Activated T-cell treated with anti-CD3 and anti-CD28 coated beads for 4 hours (primary cell): ENCODE measurements at regions not wholly inside any gene's neighbourhood (a gene's known extent, or its start where the extent isn't known, plus 50 kb on each side); places are given as distances from the start of the nearest gene placed in this dataset.

Source experiments
- DNase-seq: peaks from one replicate; pipeline ENCODE4 v3.0.0-alpha.2; 2020

DNA sequence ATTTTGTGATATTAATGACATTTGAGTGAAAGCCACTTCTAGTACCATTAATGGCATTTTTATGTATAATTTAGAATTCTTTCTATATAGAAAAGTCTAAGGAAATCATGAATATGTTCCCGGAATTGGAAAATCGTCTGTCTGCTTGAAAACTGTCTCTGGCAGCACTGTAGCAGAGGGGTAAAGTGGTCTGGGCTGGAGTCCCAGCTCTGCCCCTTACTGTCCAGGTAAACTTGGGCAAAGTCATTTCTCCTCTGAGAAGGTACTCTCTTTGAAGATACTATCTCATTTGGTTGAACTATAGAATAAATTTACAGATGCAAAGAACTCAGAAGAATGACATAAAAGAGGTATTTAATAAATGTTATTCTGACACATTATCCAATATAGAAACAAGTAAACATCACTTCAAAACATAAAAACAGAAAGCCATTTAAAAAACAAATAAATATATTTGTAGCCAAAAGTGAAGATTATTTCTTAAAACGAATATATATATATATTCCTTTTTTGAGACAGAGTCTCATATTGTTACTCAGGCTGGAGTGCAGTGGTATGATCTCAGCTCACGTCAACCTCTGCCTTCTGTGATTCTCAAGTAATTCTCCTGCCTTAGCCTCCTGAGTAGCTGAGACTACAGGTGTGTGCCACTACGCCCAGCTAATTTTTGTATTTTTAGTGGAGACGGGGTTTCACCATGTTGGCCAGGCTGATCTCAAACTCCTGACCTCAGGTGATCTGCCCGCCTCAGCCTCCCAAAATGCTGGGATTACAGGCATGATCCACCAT lies 149.8 kb upstream of the ITGA4 start:
- no peak for DNase-seq

GRCh38 chr2:181308766-181309515 lies 148.2 kb upstream of the ITGA4 start:
- no peak for DNase-seq

GRCh38 chr2:181309586-181309985 lies 147.6 kb upstream of the ITGA4 start:
- no peak for DNase-seq

GRCh38 chr2:181310967-181311366 lies 146.2 kb upstream of the ITGA4 start:
- DNase-seq, result no peak

GRCh38 chr2:181311837-181312236 lies 145.3 kb upstream of the ITGA4 start:
- DNase-seq, result no peak

- DNase-seq, result no peak
Measured at GRCh38 chr2:181312515-181312927, 144.7 kb upstream of the ITGA4 start.

GRCh38 chr2:181313845-181314244 lies 143.3 kb upstream of the ITGA4 start:
- no peak for DNase-seq

DNA sequence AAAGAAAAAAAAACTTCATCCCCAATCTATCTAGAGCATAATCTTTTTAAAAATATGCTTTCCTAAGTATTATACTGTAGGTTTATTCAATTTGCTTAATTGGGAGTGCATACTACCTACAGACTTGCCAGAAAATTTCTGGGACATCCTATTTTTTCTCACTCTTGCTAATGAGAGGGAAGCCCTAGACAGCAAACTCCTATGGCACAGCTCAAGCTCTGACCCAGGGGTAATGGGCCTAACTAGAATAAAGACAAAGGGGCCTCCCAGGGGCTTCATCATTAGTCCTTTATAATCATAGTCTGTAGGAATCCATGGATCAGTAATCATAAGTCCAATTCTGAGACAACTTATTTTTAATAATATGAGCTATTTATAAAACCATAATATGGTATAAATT lies 142.6 kb upstream of the ITGA4 start:
- no peak for DNase-seq

DNA sequence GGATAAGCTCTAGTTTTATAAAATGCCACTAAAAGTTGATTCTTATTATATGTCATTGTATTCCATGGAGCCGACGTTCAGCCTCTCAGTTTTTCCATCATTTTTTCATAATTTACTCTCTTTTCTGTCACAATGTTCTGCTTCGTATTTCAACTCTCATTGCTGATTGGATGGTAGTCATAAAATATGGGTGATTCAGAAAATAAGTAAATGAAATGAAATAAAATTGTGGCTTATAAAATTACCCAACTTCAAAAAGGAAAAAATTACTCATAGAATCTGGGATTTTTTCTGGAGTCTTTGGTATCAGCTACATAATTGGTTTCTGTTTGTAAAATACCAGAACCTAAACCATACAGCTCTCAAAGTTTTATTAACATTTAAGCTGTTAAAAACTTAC lies 139.7 kb upstream of the ITGA4 start:
- no peak for DNase-seq

- no peak for DNase-seq
Measured at GRCh38 chr2:181318504-181319280, 138.5 kb upstream of the ITGA4 start.

DNA sequence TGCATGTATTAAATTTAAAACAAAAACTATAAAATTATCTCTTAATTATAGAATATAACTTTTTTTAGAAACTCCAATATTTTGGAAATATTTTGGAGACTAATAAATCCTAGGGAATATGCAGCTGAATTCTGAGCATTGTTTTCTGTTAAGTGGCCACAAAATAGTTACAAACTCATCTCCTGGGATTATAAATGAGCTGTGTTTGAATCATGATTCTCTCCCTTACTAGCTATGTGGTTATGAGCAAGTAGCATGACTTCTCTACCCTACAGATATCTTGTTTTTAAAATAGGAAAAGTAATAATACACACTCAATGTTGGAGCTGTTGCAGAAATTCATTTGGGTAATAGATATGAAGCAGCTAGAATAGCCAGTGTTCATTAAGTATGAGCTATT lies 137.9 kb upstream of the ITGA4 start:
- no peak for DNase-seq

GRCh38 chr2:181320638-181321037 lies 136.5 kb upstream of the ITGA4 start:
- DNase-seq, result no peak

- no peak for DNase-seq
Measured at GRCh38 chr2:181324912-181325311, 132.3 kb upstream of the ITGA4 start.

GRCh38 chr2:181326661-181327060 lies 130.5 kb upstream of the ITGA4 start:
- DNase-seq, result no peak

DNA sequence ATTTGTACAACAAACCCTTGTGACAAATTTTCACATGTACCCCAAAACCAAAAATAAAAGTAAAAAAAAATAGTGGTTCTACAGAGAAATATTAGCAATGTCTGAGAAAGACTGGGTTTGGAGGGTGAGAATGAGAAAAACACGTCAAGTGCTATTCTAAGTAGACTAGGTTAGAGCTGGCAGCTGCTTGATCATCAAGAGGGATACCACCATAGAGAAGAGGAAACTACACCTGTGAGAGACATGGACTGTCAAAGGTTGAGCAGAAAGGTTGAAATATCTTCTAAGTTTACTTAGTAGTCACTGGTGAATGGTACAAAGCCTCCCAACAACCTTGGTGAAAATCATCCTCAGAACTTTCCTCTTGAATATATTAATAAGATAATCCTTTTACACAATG lies 126.9 kb upstream of the ITGA4 start:
- no peak for DNase-seq

DNA sequence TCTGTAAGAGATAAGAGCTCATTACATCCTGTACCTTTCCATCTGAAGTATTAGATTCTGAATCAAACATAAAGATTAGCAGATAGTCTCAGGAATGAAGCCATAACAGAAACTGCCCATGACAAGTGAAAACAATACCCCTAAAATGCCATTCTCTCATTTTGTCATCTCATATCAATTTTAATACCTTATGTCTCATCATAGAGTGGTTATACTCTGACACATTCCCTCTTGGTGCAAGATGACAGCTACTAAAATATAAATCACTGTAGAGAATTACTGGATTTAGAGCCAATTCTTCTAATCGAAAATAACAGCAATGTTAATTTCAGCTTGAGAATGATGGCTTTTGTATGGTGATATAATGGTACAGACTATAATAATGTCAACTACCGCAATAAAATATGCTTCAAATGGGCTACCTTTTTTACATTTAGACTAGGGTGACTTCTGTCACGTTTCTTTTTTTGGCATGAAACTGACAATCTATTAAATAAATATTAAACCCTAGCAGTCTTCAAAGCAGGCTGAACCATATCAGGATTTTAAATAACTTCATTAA lies 125.1 kb upstream of the ITGA4 start:
- no peak for DNase-seq

DNA sequence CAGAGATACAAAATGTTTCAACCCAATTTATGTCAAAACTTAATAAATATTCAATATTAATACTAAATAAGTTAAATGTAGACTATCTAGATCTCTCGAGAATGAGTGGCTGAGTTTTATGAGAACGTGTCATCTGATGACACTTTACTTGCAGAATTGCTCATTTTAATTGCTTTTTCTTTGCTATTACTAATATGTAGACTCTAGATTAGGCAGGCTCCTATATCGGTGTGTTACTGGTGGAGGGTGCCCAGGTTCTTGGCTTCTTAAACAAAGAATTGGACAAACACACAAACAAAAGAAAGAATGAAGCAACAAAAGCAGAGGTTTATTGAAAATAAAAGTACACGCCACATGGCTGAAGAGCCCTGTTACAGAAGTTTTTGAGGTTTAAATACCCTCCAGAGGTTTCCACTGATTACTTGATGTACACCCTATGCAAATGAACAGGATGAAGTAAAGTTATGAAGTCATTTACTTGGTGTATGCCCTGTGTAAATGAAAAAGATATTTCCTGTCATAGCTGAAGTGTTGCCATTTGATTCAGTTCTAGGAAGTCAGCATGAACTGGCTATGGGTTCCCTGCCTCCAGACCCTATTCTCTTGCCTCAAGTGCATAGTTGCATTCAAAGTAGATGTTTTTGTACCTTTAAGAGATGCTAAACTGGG lies 122.9 kb upstream of the ITGA4 start:
- DNase-seq, result no peak

DNA sequence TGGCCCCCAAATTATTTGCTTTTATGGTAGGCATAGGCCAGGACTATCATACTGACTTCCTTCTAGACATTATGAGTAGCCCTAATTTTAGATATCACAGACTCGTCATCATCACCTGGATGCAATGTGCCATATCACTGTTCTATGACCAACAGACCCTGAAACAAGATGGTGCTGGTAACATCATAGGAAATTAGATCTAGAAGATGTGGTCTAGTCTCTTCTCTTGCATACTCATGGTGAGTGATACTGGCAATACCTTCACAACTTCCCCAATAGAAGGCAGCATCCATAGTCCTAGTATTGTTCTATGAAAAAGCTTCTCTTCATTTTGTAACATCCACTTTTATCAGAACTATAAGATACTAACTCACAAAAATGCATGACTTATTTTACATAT lies 116.3 kb upstream of the ITGA4 start:
- no peak for DNase-seq

DNA sequence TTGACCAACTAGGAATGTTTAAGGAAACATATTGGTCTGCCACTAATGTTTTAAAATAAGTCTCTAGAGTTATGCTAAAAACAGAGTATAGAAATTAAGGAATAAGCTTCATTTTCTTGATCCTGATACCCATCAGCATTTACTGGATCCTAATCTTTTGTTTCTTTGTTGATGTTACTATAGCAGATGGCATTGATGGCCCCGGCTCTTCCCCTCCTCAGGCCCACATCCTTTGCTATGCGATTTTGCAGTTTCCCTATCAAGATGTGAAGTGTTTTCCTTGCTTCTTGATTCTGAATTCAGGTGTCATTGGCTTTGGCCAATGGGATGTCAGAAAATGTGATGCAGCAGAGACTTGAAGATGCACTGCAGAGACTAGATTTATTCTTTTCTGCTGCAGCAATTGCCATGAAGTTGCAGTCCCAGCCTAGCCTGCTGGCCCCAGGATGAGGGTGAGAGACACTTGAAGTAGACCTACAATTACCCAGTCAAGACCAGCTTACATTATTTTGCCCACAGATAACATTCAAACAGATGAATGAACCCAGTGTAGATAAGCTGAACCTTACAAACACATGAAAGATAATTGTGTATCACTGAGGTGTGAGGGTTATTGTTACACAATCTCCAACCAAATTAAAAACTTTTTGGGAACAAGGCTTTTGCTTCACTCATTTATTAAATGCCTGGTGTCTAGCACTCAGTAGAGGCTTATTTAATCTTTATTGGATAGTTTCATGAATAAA lies 115.2 kb upstream of the ITGA4 start:
- DNase-seq, result no peak

- no peak for DNase-seq
Measured at GRCh38 chr2:181348107-181348837, 108.9 kb upstream of the ITGA4 start.

DNA sequence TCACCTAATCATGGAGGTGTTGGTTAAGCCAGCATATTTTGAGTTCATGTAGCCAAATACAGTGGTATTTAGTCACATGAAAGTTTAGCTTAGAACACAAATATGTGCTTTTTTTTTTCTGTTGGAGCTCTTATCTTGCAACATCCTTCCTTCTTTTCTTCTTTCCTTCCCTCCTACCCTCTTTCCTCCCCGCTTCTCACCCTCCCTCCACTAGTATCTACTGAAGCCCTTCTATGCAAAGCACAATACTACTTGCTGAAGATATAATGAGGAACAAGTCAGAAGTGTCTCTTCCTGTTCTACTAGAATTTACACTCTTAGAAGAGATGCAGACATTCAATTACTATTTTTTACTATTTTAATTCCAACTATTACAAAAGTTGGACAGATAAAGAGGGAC lies 105.0 kb upstream of the ITGA4 start:
- no peak for DNase-seq
